HG03432 (cell line): ENCODE measurements at regions not wholly inside any gene's neighbourhood (a gene's known extent, or its start where the extent isn't known, plus 50 kb on each side); places are given as distances from the start of the nearest gene placed in this dataset.
"Not testable (repeated sequence)": the region's sequence is repeated elsewhere in the genome, so short reads cannot be mapped to it uniquely, and the experiment has no call there.

Source experiments
- ATAC-seq: cut with Tn5 transposase; IDR thresholded peaks from one replicate; pipeline ENCODE4 v1.9.1; 2021; ENCODE audit warnings: mild to moderate bottlenecking, moderate library complexity; ENCODE audit not compliant: unreplicated experiment

GRCh38 chr9:79395228-79395627 is 176.5 kb upstream of the TLE4 start:
- no peak for ATAC-seq

GRCh38 chr9:79395755-79396154 is 176.0 kb upstream of the TLE4 start:
- no peak for ATAC-seq

GRCh38 chr9:79396168-79396567 is 175.6 kb upstream of the TLE4 start:
- ATAC-seq: no peak

GRCh38 chr9:79403495-79403894 is 168.3 kb upstream of the TLE4 start:
- ATAC-seq: no peak

- ATAC-seq: no peak
These were observed 163.6 kb upstream of the TLE4 start for GRCh38 chr9:79408200-79408599.

- ATAC-seq: peak; percentile 68
These were observed 163.1 kb upstream of the TLE4 start for GRCh38 chr9:79408617-79409016.

- no peak for ATAC-seq
These were observed 162.5 kb upstream of the TLE4 start for GRCh38 chr9:79409182-79409823.

- ATAC-seq: no peak
These were observed 145.9 kb upstream of the TLE4 start for GRCh38 chr9:79425840-79426239.

- no peak for ATAC-seq
These were observed 143.3 kb upstream of the TLE4 start for GRCh38 chr9:79428422-79428821.

- ATAC-seq: no peak
These were observed 141.1 kb upstream of the TLE4 start for GRCh38 chr9:79430619-79431018.

- no peak for ATAC-seq
These were observed 140.6 kb upstream of the TLE4 start for GRCh38 chr9:79431019-79431679.

GRCh38 chr9:79432485-79432884 is 139.3 kb upstream of the TLE4 start:
- no peak for ATAC-seq

GRCh38 chr9:79433703-79434102 is 138.1 kb upstream of the TLE4 start:
- ATAC-seq: no peak

GRCh38 chr9:79439221-79439620 is 132.5 kb upstream of the TLE4 start:
- ATAC-seq: not testable (repeated sequence)

GRCh38 chr9:79446523-79447307 is 125.0 kb upstream of the TLE4 start:
- ATAC-seq: no peak

- no peak for ATAC-seq
These were observed 124.5 kb upstream of the TLE4 start for GRCh38 chr9:79447308-79447605.

- ATAC-seq: no peak
These were observed 124.0 kb upstream of the TLE4 start for GRCh38 chr9:79447762-79448161.

- ATAC-seq: no peak
These were observed 119.5 kb upstream of the TLE4 start for GRCh38 chr9:79452265-79452664.

- no peak for ATAC-seq
These were observed 110.1 kb upstream of the TLE4 start for GRCh38 chr9:79461712-79462111.

GRCh38 chr9:79465156-79465555 is 106.6 kb upstream of the TLE4 start:
- no peak for ATAC-seq

GRCh38 chr9:79469164-79469563 is 102.6 kb upstream of the TLE4 start:
- ATAC-seq: no peak

- ATAC-seq: no peak
These were observed 100.8 kb upstream of the TLE4 start for GRCh38 chr9:79470954-79471353.
